ENCODE measurements at regions not wholly inside any gene's neighbourhood (a gene's known extent, or its start where the extent isn't known, plus 50 kb on each side); places are given as distances from the start of the nearest gene placed in this dataset.

DNA sequence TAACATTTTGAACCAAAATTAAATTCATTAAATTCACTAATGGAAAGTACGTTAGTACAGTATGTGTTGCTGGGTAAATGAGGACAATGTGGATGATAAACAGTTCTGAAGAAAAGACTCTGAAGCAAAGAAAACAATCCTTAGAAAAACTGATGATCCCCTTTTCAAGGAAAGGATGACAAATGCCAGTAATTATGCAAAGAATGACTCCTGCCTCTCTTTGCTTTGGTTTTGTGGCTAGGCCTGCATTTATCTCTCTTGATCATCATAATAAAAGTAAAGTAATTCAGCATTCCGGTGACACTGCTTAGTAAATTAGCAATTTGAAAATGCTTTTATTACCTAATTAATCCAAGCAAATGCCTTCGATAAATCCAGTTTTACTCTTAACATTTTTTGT lies 652.2 kb upstream of the DIPK2B start:
- Mint-ChIP-seq H3K27ac (peak overlapping the region; percentile 1 to 97 (median 91); a peak in 5 of 7 replicates), H3K27me3 (ENCODE audit: low read depth) (no peaks in the 10 kb centered on the region), H3K4me1 (peaks cover 30 to 49% of the 10 kb centered on the region in 2 experiments), H3K36me3 (ENCODE audit: insufficient read depth in 1 of 3, low read depth in 3 of 3) (peaks cover 24 to 25% (median 25%) of the 10 kb centered on the region in 3 experiments), H3K9me3 (peaks cover 62 to 71% of the 10 kb centered on the region in 2 experiments), H3K4me3 (peak overlapping the region; percentile 43 to 70)
- Histone ChIP-seq H2AFZ (ENCODE audit: low read length) (no peak overlapping the region), H3K79me2 (ENCODE audit: insufficient read depth, low read length) (peaks cover 25% of the 10 kb centered on the region; the same call in 1 of the 2 replicates), H3K4me1 (ENCODE audit: insufficient read depth, low read length) (peaks cover 6% of the 10 kb centered on the region; the same call in 1 of the 2 replicates), H2BK120ac (ENCODE audit: low read depth, low read length, poor library complexity, severe bottlenecking) (no peak overlapping the region), H3K4me2 (ENCODE audit: insufficient read depth, insufficient read length, low read length) (peak overlapping the region; percentile 3), H2BK15ac (ENCODE audit: low read depth, low read length) (no peak overlapping the region), H3K23me2 (ENCODE audit: insufficient read length, low read depth, low read length, poor library complexity, severe bottlenecking) (no peaks in the 10 kb centered on the region), H2BK20ac (ENCODE audit: low read depth, low read length, poor library complexity, severe bottlenecking) (no peak overlapping the region), H3K14ac (ENCODE audit: insufficient read depth, low read length) (no peak overlapping the region), H3K4ac (ENCODE audit: low read depth, low read length) (no peak overlapping the region), H2BK5ac (ENCODE audit: insufficient read length, low read length) (no peak overlapping the region), H4K20me1 (ENCODE audit: control insufficient read depth, insufficient read depth, insufficient read length) (no peaks in the 10 kb centered on the region), H3K79me1 (ENCODE audit: insufficient read depth, low read depth, low read length, poor library complexity, severe bottlenecking) (no peaks in the 10 kb centered on the region), H4K8ac (replicated peaks; ENCODE audit: insufficient read length, low read depth, low read length) (no peak overlapping the region), H2AK5ac (ENCODE audit: insufficient read length, low read length) (no peak overlapping the region), H3K27ac (ENCODE audit: insufficient read length, low read depth, low read length) (peak overlapping the region; percentile 47), H3T11ph (ENCODE audit: low read length) (no peak overlapping the region), H4K91ac (ENCODE audit: insufficient read length, low read depth, low read length) (no peak overlapping the region), H2BK12ac (ENCODE audit: insufficient read length, low read depth, low read length) (no peak overlapping the region), H3K27me3 (ENCODE audit: insufficient read depth, low read length) (no peaks in the 10 kb centered on the region), H3K56ac (ENCODE audit: insufficient read length, low read depth, low read length) (no peak overlapping the region), H3K9me3 (ENCODE audit: control insufficient read depth, low read depth, low read length) (no peaks in the 10 kb centered on the region), H3K9ac (ENCODE audit: extremely low read depth, insufficient read length, low read length) (no peak overlapping the region), H3K18ac (ENCODE audit: insufficient read length, low read depth, low read length) (no peak overlapping the region), H4K5ac (ENCODE audit: insufficient read length, low read depth, low read length) (no peak overlapping the region), H3K23ac (ENCODE audit: insufficient read length, low read depth, low read length) (no peak overlapping the region)
- TF ChIP-seq, protein P1, sequence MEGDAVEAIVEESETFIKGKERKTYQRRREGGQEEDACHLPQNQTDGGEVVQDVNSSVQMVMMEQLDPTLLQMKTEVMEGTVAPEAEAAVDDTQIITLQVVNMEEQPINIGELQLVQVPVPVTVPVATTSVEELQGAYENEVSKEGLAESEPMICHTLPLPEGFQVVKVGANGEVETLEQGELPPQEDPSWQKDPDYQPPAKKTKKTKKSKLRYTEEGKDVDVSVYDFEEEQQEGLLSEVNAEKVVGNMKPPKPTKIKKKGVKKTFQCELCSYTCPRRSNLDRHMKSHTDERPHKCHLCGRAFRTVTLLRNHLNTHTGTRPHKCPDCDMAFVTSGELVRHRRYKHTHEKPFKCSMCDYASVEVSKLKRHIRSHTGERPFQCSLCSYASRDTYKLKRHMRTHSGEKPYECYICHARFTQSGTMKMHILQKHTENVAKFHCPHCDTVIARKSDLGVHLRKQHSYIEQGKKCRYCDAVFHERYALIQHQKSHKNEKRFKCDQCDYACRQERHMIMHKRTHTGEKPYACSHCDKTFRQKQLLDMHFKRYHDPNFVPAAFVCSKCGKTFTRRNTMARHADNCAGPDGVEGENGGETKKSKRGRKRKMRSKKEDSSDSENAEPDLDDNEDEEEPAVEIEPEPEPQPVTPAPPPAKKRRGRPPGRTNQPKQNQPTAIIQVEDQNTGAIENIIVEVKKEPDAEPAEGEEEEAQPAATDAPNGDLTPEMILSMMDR (conservative IDR thresholded peaks at IDR 0.05), result no peak
- no CpG with 5 or more reads among the region's 3 CpGs for WGBS (ENCODE audit: extremely low coverage, insufficient read length, low lambda C conversion rate)
- no peak for DNase-seq
